MM.1S (cell line): ENCODE measurements at regions not wholly inside any gene's neighbourhood (a gene's known extent, or its start where the extent isn't known, plus 50 kb on each side); places are given as distances from the start of the nearest gene placed in this dataset.

Experiments used
- DNase-seq: peaks from one replicate; pipeline ENCODE4 v3.0.0-alpha.2; 2015
- H2AFZ ChIP-seq: fragments of 300-600 bp; sonication (generic); 2 replicates; pipeline ENCODE4 v1.6.0; 2016; ENCODE audit warnings: antibody characterized with exemption, low read length
- H3F3A ChIP-seq: fragments of 300-600 bp; sonication (generic); 2 replicates; pipeline ENCODE4 v1.6.1; 2016; ENCODE audit warnings: mild to moderate bottlenecking, antibody characterized with exemption, low read length, moderate library complexity, mixed read lengths; ENCODE audit not compliant: insufficient read depth
- H3K27ac ChIP-seq: fragments of 300-600 bp; sonication (generic); 2 replicates; pipeline ENCODE4 v1.5.1; 2016; ENCODE audit warnings: mild to moderate bottlenecking, low read length
- H3K27me3 ChIP-seq: fragments of 300-600 bp; sonication (generic); replicated peaks from 2 replicates; pipeline ENCODE4 v1.6.0; 2016; ENCODE audit warnings: low read length; ENCODE audit not compliant: insufficient read depth
- H3K36me3 ChIP-seq: fragments of 300-600 bp; sonication (generic); replicated peaks from 2 replicates; pipeline ENCODE4 v1.6.1; 2016; ENCODE audit warnings: mild to moderate bottlenecking, low read length, mixed read lengths; ENCODE audit not compliant: insufficient read depth
- H3K4me1 ChIP-seq: fragments of 300-600 bp; sonication (generic); 2 replicates; pipeline ENCODE4 v1.6.1; 2016; ENCODE audit warnings: low read length, mixed read lengths
- H3K4me2 ChIP-seq: fragments of 300-600 bp; sonication (generic); 2 replicates; pipeline ENCODE4 v1.6.0; 2016; ENCODE audit warnings: low read depth, low read length
- H3K4me3 ChIP-seq: fragments of 300-600 bp; sonication (generic); 2 replicates; pipeline ENCODE4 v1.5.1; 2016; ENCODE audit warnings: low read length, mixed read lengths
- H3K79me2 ChIP-seq: fragments of 300-600 bp; sonication (generic); 2 replicates; pipeline ENCODE4 v1.6.1; 2016; ENCODE audit warnings: mixed run types, low read length, mixed read lengths
- H3K9ac ChIP-seq: fragments of 300-600 bp; sonication (generic); 2 replicates; pipeline ENCODE4 v1.6.1; 2016; ENCODE audit warnings: low read length, mixed read lengths
- H3K9me2 ChIP-seq: fragments of 300-600 bp; sonication (generic); replicated peaks from 2 replicates; pipeline ENCODE4 v1.6.1; 2016; ENCODE audit warnings: mild to moderate bottlenecking, low read length, mixed read lengths; ENCODE audit not compliant: insufficient read depth
- H3K9me3 ChIP-seq: fragments of 300-600 bp; sonication (generic); replicated peaks from 2 replicates; pipeline ENCODE4 v1.6.1; 2016; ENCODE audit warnings: mild to moderate bottlenecking, low read length, mixed read lengths; ENCODE audit not compliant: insufficient read depth
- H4K20me1 ChIP-seq: fragments of 300-600 bp; sonication (generic); 2 replicates; pipeline ENCODE4 v1.6.1; 2016; ENCODE audit warnings: mild to moderate bottlenecking, low read length, moderate library complexity, mixed read lengths; ENCODE audit not compliant: insufficient read depth
- EZH2 ChIP-seq: fragments of 300-600 bp; sonication (generic); optimal IDR thresholded peaks from 2 replicates; pipeline ENCODE3; 2017; ENCODE audit warnings: low read depth, mild to moderate bottlenecking, antibody characterized with exemption, low read length, mixed read lengths
- EZH2phosphoT487 ChIP-seq: fragments of 300-600 bp; sonication (generic); IDR thresholded peaks from 2 replicates; pipeline ENCODE4 v1.6.1; 2018; ENCODE audit warnings: antibody characterized with exemption, low read length
- TF ChIP-seq, protein P1 (sequence below): fragments of 300-600 bp; sonication (generic); IDR thresholded peaks from 2 replicates; pipeline ENCODE4 v1.5.1; 2016; ENCODE audit warnings: antibody characterized with exemption, low read length, mixed read lengths

DNA sequence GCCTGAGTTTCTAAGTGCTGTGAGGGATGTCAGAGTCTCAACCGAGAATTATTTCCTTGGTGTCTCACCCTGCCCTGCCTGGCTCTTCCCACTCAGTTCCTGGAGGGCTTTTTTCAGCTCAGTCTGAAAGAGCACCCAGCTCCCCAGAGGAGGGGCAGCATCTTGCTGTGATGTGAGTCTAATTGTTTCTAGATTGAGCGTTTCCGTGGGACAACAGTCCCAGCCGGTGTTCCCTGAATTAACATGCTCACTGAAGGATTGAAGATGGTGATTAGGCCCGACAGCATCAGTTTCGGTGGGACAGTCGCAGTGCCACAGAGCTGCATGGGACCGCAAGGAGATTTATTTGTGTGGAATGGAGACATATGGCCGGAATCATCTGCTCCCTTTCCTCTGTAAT lies 587.6 kb downstream of the DHX35 start:
- H3K4me1 ChIP-seq = no peaks in the 10 kb centered on the region
- H4K20me1 ChIP-seq = no peaks in the 10 kb centered on the region
- no peaks in the 10 kb centered on the region for H3K36me3 ChIP-seq
- no peak overlapping the region for H3K9ac ChIP-seq
- H2AFZ ChIP-seq = no peak overlapping the region
- H3K4me2 ChIP-seq = no peak overlapping the region
- no peak for DNase-seq
- H3K4me3 ChIP-seq = no peak overlapping the region
- no peaks in the 10 kb centered on the region for H3K79me2 ChIP-seq
- no peak overlapping the region for H3K27ac ChIP-seq
- TF ChIP-seq EZH2phosphoT487 (no peak), EZH2 (no peak)
- TF ChIP-seq, protein P1, sequence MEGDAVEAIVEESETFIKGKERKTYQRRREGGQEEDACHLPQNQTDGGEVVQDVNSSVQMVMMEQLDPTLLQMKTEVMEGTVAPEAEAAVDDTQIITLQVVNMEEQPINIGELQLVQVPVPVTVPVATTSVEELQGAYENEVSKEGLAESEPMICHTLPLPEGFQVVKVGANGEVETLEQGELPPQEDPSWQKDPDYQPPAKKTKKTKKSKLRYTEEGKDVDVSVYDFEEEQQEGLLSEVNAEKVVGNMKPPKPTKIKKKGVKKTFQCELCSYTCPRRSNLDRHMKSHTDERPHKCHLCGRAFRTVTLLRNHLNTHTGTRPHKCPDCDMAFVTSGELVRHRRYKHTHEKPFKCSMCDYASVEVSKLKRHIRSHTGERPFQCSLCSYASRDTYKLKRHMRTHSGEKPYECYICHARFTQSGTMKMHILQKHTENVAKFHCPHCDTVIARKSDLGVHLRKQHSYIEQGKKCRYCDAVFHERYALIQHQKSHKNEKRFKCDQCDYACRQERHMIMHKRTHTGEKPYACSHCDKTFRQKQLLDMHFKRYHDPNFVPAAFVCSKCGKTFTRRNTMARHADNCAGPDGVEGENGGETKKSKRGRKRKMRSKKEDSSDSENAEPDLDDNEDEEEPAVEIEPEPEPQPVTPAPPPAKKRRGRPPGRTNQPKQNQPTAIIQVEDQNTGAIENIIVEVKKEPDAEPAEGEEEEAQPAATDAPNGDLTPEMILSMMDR = no peak
- H3K9me3 ChIP-seq = no peaks in the 10 kb centered on the region
- no peaks in the 10 kb centered on the region for H3F3A ChIP-seq
- no peaks in the 10 kb centered on the region for H3K27me3 ChIP-seq
- no peaks in the 10 kb centered on the region; the same call in 1 of the 2 replicates for H3K9me2 ChIP-seq

DNA sequence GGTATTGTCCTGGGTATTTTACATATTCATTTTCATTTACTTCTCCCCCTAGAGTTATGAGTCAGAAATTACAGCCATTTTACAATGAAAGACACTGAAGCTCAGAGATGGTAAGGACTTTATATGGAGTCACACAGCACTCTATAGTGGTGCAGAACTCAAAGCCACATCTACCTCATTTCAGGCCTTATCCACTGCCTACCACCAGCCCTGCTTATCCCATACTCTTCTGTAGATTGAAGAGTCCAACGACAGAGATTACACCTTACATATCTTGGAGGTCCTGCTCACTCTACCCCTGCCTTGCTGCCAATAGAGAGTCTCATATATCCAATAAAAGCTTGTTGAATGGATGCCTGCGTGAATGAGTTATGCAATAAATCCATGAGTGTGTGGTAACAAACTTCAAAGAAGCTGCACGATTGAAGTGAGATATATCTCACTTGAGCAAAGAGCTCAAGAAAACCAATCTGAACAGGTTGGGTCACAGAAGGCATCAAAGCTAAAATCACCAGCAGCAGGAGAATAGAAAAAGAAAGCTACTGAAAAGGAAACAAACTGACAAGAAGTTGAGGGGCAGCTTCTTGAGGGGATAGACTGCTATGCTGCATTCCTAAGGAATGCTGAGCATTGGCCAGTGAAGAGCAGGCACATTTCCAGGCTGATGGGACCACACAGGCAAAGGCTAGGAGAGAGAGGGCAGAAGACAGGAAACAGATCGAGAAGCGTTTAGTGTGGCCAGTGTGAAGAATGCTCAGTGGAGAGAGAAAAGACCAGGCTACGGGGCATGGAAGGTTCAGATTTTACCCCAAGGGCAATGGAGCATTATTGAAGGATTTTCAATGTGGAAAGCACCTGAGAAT lies 585.6 kb downstream of the DHX35 start:
- Histone ChIP-seq H3K27me3 (no peaks in the 10 kb centered on the region), H3K9ac (no peak overlapping the region), H3K4me1 (no peaks in the 10 kb centered on the region), H4K20me1 (no peaks in the 10 kb centered on the region), H3F3A (no peaks in the 10 kb centered on the region), H3K36me3 (no peaks in the 10 kb centered on the region), H3K9me3 (no peaks in the 10 kb centered on the region), H2AFZ (no peak overlapping the region), H3K9me2 (no peaks in the 10 kb centered on the region), H3K4me3 (no peak overlapping the region), H3K79me2 (no peaks in the 10 kb centered on the region), H3K27ac (no peak overlapping the region), H3K4me2 (no peak overlapping the region)
- TF ChIP-seq EZH2phosphoT487 (no peak), EZH2 (no peak)
- TF ChIP-seq, protein P1 = no peak
- no peak for DNase-seq

DNA sequence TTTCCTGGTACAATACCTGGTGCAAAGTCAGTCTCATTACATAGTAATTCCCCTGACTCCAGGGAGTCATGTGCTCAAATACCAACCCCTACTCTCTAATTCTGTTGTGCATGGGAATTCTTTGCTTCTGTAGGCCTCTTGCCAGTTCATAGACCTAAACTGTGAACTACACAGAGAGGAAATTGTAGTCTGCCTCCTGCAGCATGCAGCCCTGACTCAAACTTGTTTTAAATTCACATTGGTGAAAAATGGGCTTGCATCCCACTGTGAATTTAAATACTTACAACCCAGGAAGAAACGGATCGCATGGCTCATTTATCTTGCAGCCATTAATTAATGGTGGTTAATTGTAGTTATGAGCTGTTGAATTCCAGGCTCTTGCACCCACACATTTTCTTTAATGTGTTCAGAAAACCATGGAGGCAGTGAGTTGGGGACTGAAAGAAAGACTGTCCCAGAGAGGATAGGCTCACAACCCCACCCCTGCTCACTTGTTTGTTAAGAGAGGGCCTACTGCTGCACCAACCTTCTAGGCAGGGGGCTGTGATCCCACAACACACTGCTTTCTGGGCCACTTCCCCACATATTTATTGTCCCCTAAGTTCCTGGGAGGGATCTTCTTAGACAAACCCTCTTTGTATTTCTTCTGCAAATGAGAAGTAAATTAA lies 579.1 kb downstream of the DHX35 start:
- Histone ChIP-seq H3F3A (no peaks in the 10 kb centered on the region), H3K9me3 (no peaks in the 10 kb centered on the region), H2AFZ (no peak overlapping the region), H3K79me2 (no peaks in the 10 kb centered on the region), H3K36me3 (no peaks in the 10 kb centered on the region), H3K4me1 (no peaks in the 10 kb centered on the region), H4K20me1 (no peaks in the 10 kb centered on the region), H3K9me2 (no peaks in the 10 kb centered on the region), H3K9ac (no peak overlapping the region), H3K4me2 (no peak overlapping the region), H3K27ac (no peak overlapping the region), H3K27me3 (no peaks in the 10 kb centered on the region), H3K4me3 (no peak overlapping the region)
- TF ChIP-seq EZH2phosphoT487 (no peak), EZH2 (no peak)
- TF ChIP-seq, protein P1 = no peak
- no peak for DNase-seq
